GM18951 (cell line): ENCODE measurements at regions not wholly inside any gene's neighbourhood (a gene's known extent, or its start where the extent isn't known, plus 50 kb on each side); places are given as distances from the start of the nearest gene placed in this dataset.

Experiments used
- POLR2A ChIP-seq: IDR thresholded peaks from 4 replicates; pipeline ENCODE4 v1.6.1; 2011; ENCODE audit warnings: mild to moderate bottlenecking; ENCODE audit not compliant: insufficient read length, insufficient read depth; ENCODE audit errors: extremely low read depth
- in situ Hi-C: fragments of 300-500 bp; cut with MboI; formaldehyde crosslinking; loops from one replicate; pipeline ENCODE4 v1.12.0; 2022; ENCODE audit warnings: low sequenced_read_pairs, mixed read lengths, inconsistent platforms; ENCODE audit not compliant: unreplicated experiment

GRCh38 chr13:84031120-84031519 lies 148.8 kb upstream of the SLITRK1 start:
- TF ChIP-seq POLR2A, result no peak
- in situ Hi-C loops, result no loop called here

GRCh38 chr13:84029396-84029795 lies 147.1 kb upstream of the SLITRK1 start:
- no peak for TF ChIP-seq POLR2A
- in situ Hi-C loops, result no loop called here

GRCh38 chr13:84025824-84026223 lies 143.6 kb upstream of the SLITRK1 start:
- in situ Hi-C loops, result no loop called here
- no peak for TF ChIP-seq POLR2A

- in situ Hi-C loops, result no loop called here
- TF ChIP-seq POLR2A, result no peak
Measured at GRCh38 chr13:83996415-83996814, 114.1 kb upstream of the SLITRK1 start.

GRCh38 chr13:83995930-83996329 lies 113.7 kb upstream of the SLITRK1 start:
- no peak for TF ChIP-seq POLR2A
- in situ Hi-C loops, result no loop called here

- TF ChIP-seq POLR2A, result no peak
- in situ Hi-C loops, result no loop called here
Measured at GRCh38 chr13:83992566-83993358, 110.5 kb upstream of the SLITRK1 start.

- TF ChIP-seq POLR2A, result no peak
- in situ Hi-C loops, result no loop called here
Measured at GRCh38 chr13:83987394-83987793, 105.1 kb upstream of the SLITRK1 start.

GRCh38 chr13:83984793-83985192 lies 102.5 kb upstream of the SLITRK1 start:
- in situ Hi-C loops, result no loop called here
- no peak for TF ChIP-seq POLR2A

- in situ Hi-C loops, result no loop called here
- no peak for TF ChIP-seq POLR2A
Measured at GRCh38 chr13:83980331-83980730, 98.1 kb upstream of the SLITRK1 start.

GRCh38 chr13:83975655-83976165 lies 93.4 kb upstream of the SLITRK1 start:
- in situ Hi-C loops, result no loop called here
- no peak for TF ChIP-seq POLR2A

- in situ Hi-C loops, result no loop called here
- TF ChIP-seq POLR2A, result no peak
Measured at GRCh38 chr13:83958531-83958930, 76.3 kb upstream of the SLITRK1 start.

GRCh38 chr13:83955011-83955410 lies 72.7 kb upstream of the SLITRK1 start:
- no peak for TF ChIP-seq POLR2A
- in situ Hi-C loops, result no loop called here

- TF ChIP-seq POLR2A, result no peak
- in situ Hi-C loops, result no loop called here
Measured at GRCh38 chr13:83953916-83954315, 71.6 kb upstream of the SLITRK1 start.

- in situ Hi-C loops, result no loop called here
- TF ChIP-seq POLR2A, result no peak
Measured at GRCh38 chr13:83950293-83950692, 68.0 kb upstream of the SLITRK1 start.
